Suprapubic skin (tissue), 4 donors: ENCODE measurements at regions not wholly inside any gene's neighbourhood (a gene's known extent, or its start where the extent isn't known, plus 50 kb on each side); places are given as distances from the start of the nearest gene placed in this dataset.

ENCODE experiments used
- DNase-seq, 2 donors: peaks; one replicate each; pipeline ENCODE4 v3.0.0-alpha.2; 2019; ENCODE audit warnings: low spot score in 2 of 2
- H3K27ac ChIP-seq: fragments of 200-600 bp; sonication (generic); one replicate; pipeline ENCODE4 v1.5.1; 2019
- H3K27me3 ChIP-seq: fragments of 200-600 bp; sonication (generic); one replicate; pipeline ENCODE4 v1.5.1; 2019
- H3K36me3 ChIP-seq: fragments of 200-600 bp; sonication (generic); one replicate; pipeline ENCODE4 v1.5.1; 2019
- H3K4me1 ChIP-seq: fragments of 200-600 bp; sonication (generic); one replicate; pipeline ENCODE4 v1.5.1; 2019
- H3K4me3 ChIP-seq: fragments of 200-600 bp; sonication (generic); one replicate; pipeline ENCODE4 v1.5.1; 2019; ENCODE audit warnings: mild to moderate bottlenecking
- H3K9me3 ChIP-seq: fragments of 200-600 bp; sonication (generic); one replicate; pipeline ENCODE4 v1.5.1; 2019
- EP300 ChIP-seq: sonication (generic); formaldehyde crosslinking; IDR thresholded peaks from one replicate; pipeline ENCODE4 v1.6.1; 2017; ENCODE audit warnings: antibody characterized with exemption
- POLR2A ChIP-seq, 2 donors: fragments of 450-650 bp; IDR thresholded peaks; one replicate each; pipeline ENCODE4 v1.6.1; 2017; ENCODE audit warnings: antibody characterized with exemption in 2 of 2, mild to moderate bottlenecking in 2 of 2, moderate library complexity in 2 of 2
- POLR2AphosphoS5 ChIP-seq, 3 donors: sonication (generic); formaldehyde crosslinking; IDR thresholded peaks; one replicate each; pipeline ENCODE4 v1.6.1; 2017; ENCODE audit warnings: antibody characterized with exemption in 3 of 3
- WGBS: methylation state at CpG from one replicate; pipeline ENCODE4 v1.1.5; 2018; 5-methylcytosine and 5-hydroxymethylcytosine counted together
- TF ChIP-seq, protein P1 (sequence below), 2 donors: fragments of 200-600 bp in 1 of 2; fragments of 450-650 bp in 1 of 2; sonication (generic) in 1 of 2; IDR thresholded peaks; one replicate each; pipeline ENCODE4 v1.5.1; 2016 to 2019; ENCODE audit warnings: antibody characterized with exemption in 2 of 2, mild to moderate bottlenecking in 1 of 2, moderate library complexity in 1 of 2

GRCh38 chr6:105900125-105900937 is 185.8 kb upstream of the PRDM1 start:
- no peak for DNase-seq
- no peak overlapping the region for H3K27ac ChIP-seq
- TF ChIP-seq, protein P1, sequence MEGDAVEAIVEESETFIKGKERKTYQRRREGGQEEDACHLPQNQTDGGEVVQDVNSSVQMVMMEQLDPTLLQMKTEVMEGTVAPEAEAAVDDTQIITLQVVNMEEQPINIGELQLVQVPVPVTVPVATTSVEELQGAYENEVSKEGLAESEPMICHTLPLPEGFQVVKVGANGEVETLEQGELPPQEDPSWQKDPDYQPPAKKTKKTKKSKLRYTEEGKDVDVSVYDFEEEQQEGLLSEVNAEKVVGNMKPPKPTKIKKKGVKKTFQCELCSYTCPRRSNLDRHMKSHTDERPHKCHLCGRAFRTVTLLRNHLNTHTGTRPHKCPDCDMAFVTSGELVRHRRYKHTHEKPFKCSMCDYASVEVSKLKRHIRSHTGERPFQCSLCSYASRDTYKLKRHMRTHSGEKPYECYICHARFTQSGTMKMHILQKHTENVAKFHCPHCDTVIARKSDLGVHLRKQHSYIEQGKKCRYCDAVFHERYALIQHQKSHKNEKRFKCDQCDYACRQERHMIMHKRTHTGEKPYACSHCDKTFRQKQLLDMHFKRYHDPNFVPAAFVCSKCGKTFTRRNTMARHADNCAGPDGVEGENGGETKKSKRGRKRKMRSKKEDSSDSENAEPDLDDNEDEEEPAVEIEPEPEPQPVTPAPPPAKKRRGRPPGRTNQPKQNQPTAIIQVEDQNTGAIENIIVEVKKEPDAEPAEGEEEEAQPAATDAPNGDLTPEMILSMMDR (IDR thresholded peaks at IDR 0.05) = no peak
- TF ChIP-seq POLR2A (IDR thresholded peaks at IDR 0.05) = no peak
- no peak for TF ChIP-seq EP300
- TF ChIP-seq POLR2AphosphoS5 (IDR thresholded peaks at IDR 0.05) = no peak
- no peak overlapping the region for H3K4me3 ChIP-seq
- H3K9me3 ChIP-seq = no peaks in the 10 kb centered on the region
- WGBS = 68% methylated on average over 13 of the region's 13 CpGs
- H3K27me3 ChIP-seq = no peaks in the 10 kb centered on the region
- H3K4me1 ChIP-seq = peaks cover 7% of the 10 kb centered on the region
- no peaks in the 10 kb centered on the region for H3K36me3 ChIP-seq

GRCh38 chr6:105898286-105898685 is 187.8 kb upstream of the PRDM1 start:
- Histone ChIP-seq H3K27me3 (no peaks in the 10 kb centered on the region), H3K36me3 (no peaks in the 10 kb centered on the region), H3K4me3 (no peak overlapping the region), H3K9me3 (no peaks in the 10 kb centered on the region), H3K4me1 (peaks cover 7% of the 10 kb centered on the region), H3K27ac (no peak overlapping the region)
- TF ChIP-seq, protein P1 (IDR thresholded peaks at IDR 0.05) = no peak
- no peak for TF ChIP-seq POLR2A (IDR thresholded peaks at IDR 0.05)
- TF ChIP-seq POLR2AphosphoS5 (IDR thresholded peaks at IDR 0.05) = no peak
- no peak for TF ChIP-seq EP300
- 77% methylated on average over 5 of the region's 5 CpGs for WGBS
- DNase-seq = no peak

- Histone ChIP-seq H3K9me3 (no peaks in the 10 kb centered on the region), H3K36me3 (no peaks in the 10 kb centered on the region), H3K4me3 (no peak overlapping the region), H3K27me3 (no peaks in the 10 kb centered on the region), H3K27ac (no peak overlapping the region), H3K4me1 (peaks cover 7% of the 10 kb centered on the region)
- no peak for DNase-seq
- WGBS = 100% methylated on average over 1 of the region's 1 CpG
- no peak for TF ChIP-seq POLR2A (IDR thresholded peaks at IDR 0.05)
- no peak for TF ChIP-seq EP300
- TF ChIP-seq, protein P1 (IDR thresholded peaks at IDR 0.05) = no peak
These were observed 189.0 kb upstream of the PRDM1 start for GRCh38 chr6:105897131-105897530.

DNA sequence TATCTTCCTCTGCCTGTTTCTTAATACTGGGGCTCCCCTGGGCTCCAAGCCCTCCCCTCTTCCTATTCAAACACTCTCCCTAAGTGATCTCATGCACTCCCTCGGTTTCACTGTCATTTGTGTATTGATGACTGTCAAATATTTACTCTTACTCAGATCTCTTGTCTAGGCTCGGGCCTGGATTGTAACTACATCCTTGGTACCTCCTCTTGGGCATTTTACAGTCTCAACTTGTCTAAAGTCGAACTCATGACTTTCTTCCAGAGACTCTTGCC is 189.4 kb upstream of the PRDM1 start:
- H3K4me3 ChIP-seq = no peak overlapping the region
- H3K27ac ChIP-seq = no peak overlapping the region
- no peaks in the 10 kb centered on the region for H3K27me3 ChIP-seq
- DNase-seq = no peak
- WGBS = 72% methylated on average over 3 of the region's 3 CpGs
- H3K36me3 ChIP-seq = no peaks in the 10 kb centered on the region
- H3K4me1 ChIP-seq = peaks cover 7% of the 10 kb centered on the region
- H3K9me3 ChIP-seq = no peaks in the 10 kb centered on the region
- no peak for TF ChIP-seq EP300

- Histone ChIP-seq H3K9me3 (no peaks in the 10 kb centered on the region), H3K36me3 (no peaks in the 10 kb centered on the region), H3K27ac (no peak overlapping the region), H3K4me3 (no peak overlapping the region), H3K27me3 (no peaks in the 10 kb centered on the region), H3K4me1 (peaks cover 7% of the 10 kb centered on the region)
- TF ChIP-seq POLR2A (IDR thresholded peaks at IDR 0.05) (no peak), POLR2AphosphoS5 (IDR thresholded peaks at IDR 0.05) (no peak), EP300 (no peak)
- TF ChIP-seq, protein P1 (IDR thresholded peaks at IDR 0.05) = no peak
- DNase-seq = no peak
- 78% methylated on average over 12 of the region's 12 CpGs for WGBS
These were observed 189.9 kb upstream of the PRDM1 start for GRCh38 chr6:105896052-105896820.
